ENCODE measurements at regions not wholly inside any gene's neighbourhood (a gene's known extent, or its start where the extent isn't known, plus 50 kb on each side); places are given as distances from the start of the nearest gene placed in this dataset.

DNA sequence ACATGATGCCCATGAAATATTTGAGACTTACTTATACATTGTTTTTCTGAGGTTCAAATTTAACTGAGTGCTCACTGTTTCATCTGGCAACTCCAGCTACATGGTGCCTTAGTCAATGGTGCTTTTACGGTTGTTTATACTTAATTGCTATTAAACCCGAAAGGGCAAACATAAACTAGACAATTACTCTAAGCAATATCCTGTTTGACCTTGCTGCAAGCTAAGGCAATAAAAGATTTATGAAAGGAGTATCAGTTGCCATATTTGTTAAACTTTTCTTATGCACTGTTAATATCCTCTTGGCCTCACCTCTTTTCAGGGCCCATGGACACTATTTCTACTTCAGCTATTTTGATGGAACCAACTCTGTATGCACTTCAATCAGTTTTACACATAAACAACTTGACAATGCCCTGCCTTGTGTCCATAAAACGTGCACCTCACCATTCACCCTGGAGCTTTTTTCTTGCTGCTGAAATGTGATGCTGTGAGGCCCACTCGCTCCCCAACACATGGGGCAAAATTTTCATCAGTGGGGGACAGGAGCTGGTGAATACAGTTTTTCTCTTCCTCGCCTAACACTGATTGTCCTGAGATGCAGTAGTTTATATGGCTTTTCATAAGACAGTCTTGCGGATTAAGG, 64.1 kb upstream of the HIF1A start:
- no peak for TF ChIP-seq EZH2 (IDR thresholded peaks at IDR 0.05; ENCODE audit: insufficient read depth, low read length)
- TF ChIP-seq, protein P1, sequence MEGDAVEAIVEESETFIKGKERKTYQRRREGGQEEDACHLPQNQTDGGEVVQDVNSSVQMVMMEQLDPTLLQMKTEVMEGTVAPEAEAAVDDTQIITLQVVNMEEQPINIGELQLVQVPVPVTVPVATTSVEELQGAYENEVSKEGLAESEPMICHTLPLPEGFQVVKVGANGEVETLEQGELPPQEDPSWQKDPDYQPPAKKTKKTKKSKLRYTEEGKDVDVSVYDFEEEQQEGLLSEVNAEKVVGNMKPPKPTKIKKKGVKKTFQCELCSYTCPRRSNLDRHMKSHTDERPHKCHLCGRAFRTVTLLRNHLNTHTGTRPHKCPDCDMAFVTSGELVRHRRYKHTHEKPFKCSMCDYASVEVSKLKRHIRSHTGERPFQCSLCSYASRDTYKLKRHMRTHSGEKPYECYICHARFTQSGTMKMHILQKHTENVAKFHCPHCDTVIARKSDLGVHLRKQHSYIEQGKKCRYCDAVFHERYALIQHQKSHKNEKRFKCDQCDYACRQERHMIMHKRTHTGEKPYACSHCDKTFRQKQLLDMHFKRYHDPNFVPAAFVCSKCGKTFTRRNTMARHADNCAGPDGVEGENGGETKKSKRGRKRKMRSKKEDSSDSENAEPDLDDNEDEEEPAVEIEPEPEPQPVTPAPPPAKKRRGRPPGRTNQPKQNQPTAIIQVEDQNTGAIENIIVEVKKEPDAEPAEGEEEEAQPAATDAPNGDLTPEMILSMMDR (IDR thresholded peaks at IDR 0.05; ENCODE audit: insufficient read depth, low read depth, low read length), result no peak

Measured in astrocyte (in vitro differentiated cells and primary cell).